ENCODE measurements at regions not wholly inside any gene's neighbourhood (a gene's known extent, or its start where the extent isn't known, plus 50 kb on each side); places are given as distances from the start of the nearest gene placed in this dataset.

DNA sequence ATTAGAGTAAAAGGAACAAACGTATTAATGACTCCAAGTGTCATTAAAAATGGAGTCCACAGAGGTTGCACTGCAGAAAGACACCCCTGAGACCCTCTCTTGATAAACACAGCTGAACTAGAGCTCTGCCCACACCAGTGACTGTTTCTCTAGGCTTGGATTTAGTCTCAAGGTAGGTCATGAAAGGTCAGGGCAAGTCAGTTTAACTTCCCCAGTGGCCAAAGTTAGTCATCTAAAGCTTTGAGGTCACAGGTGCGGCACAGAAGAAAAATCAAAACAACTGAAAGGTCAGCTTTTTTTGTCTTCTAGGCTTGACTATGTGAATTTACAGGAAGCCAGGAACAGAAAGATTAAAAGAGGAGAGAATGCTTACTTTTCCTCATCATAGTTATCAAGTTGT is 749.6 kb downstream of the RAB28 start:
- TF ChIP-seq, protein P1, sequence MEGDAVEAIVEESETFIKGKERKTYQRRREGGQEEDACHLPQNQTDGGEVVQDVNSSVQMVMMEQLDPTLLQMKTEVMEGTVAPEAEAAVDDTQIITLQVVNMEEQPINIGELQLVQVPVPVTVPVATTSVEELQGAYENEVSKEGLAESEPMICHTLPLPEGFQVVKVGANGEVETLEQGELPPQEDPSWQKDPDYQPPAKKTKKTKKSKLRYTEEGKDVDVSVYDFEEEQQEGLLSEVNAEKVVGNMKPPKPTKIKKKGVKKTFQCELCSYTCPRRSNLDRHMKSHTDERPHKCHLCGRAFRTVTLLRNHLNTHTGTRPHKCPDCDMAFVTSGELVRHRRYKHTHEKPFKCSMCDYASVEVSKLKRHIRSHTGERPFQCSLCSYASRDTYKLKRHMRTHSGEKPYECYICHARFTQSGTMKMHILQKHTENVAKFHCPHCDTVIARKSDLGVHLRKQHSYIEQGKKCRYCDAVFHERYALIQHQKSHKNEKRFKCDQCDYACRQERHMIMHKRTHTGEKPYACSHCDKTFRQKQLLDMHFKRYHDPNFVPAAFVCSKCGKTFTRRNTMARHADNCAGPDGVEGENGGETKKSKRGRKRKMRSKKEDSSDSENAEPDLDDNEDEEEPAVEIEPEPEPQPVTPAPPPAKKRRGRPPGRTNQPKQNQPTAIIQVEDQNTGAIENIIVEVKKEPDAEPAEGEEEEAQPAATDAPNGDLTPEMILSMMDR (IDR thresholded peaks at IDR 0.05; ENCODE audit: low read depth, low read length, missing control alignments) = no peak
- no peak overlapping the region for H3K4me3 ChIP-seq (ENCODE audit: low read depth, low read length)
- DNase-seq (ENCODE audit: low read depth) = no peak

- TF ChIP-seq, protein P1 (IDR thresholded peaks at IDR 0.05; ENCODE audit: low read depth, low read length, missing control alignments) = peak; percentile 45
- no peak for DNase-seq (ENCODE audit: low read depth)
- H3K4me3 ChIP-seq (ENCODE audit: low read depth, low read length) = no peak overlapping the region
Measured at GRCh38 chr4:12729384-12729783, 754.8 kb downstream of the RAB28 start.

GRCh38 chr4:12724510-12724909 is 759.6 kb downstream of the RAB28 start:
- TF ChIP-seq, protein P1 (IDR thresholded peaks at IDR 0.05; ENCODE audit: low read depth, low read length, missing control alignments) = peak; percentile 50
- no peak for DNase-seq (ENCODE audit: low read depth)
- H3K4me3 ChIP-seq (ENCODE audit: low read depth, low read length) = no peak overlapping the region

DNA sequence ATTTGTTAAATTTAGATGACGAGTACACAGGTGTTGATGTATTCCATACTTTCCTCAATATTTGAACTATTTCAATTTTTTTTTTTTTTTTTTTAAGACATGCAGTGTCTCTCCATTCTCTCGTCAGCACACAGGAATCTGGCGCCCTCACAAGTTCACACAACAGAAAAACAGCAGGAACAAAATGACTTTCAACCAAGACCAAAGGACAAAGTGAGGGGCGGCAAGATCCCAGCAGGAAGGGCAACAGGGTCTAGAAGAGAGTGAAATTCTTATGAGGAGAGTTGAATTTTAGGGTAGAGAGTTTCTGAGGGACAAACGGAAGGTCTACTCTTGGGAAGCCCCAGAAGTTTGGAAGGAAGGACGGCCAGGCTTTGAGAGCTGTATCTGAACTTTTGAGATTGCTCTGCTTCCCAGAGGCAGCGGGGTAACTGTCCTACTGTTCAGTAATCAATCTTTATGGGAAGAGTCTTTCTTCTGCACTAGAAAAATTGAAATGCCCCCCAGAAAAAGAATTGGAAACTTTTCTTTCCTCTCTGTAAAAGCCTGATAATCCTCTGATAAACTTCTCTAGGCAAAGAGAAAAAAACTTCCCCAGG is 760.2 kb downstream of the RAB28 start:
- no peak overlapping the region for H3K4me3 ChIP-seq (ENCODE audit: low read depth, low read length)
- DNase-seq (ENCODE audit: low read depth) = no peak
- TF ChIP-seq, protein P1 (IDR thresholded peaks at IDR 0.05; ENCODE audit: low read depth, low read length, missing control alignments) = no peak

DNA sequence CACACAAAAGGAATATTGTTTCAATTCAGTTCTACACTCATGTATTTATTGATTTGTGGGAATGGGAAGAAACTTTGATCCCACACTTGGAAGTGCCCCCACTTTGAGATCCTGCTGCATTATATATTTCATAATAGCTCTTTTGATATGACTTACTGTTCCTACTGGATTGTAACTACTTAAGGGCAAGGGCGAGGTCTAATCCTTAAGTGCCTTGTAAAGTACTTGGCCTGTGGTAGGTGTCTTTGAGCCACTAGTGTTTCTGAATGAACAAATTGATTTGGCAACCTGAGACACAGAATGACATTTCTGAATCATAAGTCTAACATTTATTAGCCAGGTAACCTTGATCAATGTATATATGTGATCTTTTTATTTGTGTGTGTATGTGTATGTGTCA is 767.2 kb downstream of the RAB28 start:
- DNase-seq (ENCODE audit: low read depth) = no peak
- H3K4me3 ChIP-seq (ENCODE audit: low read depth, low read length) = no peak overlapping the region
- TF ChIP-seq, protein P1 (IDR thresholded peaks at IDR 0.05; ENCODE audit: low read depth, low read length, missing control alignments) = no peak

GRCh38 chr4:12712648-12713339 is 771.3 kb downstream of the RAB28 start:
- no peak for DNase-seq (ENCODE audit: low read depth)
- TF ChIP-seq, protein P1 (IDR thresholded peaks at IDR 0.05; ENCODE audit: low read depth, low read length, missing control alignments) = no peak
- no peak overlapping the region for H3K4me3 ChIP-seq (ENCODE audit: low read depth, low read length)

Measured in GM12864 (cell line).